ENCODE measurements at regions not wholly inside any gene's neighbourhood (a gene's known extent, or its start where the extent isn't known, plus 50 kb on each side); places are given as distances from the start of the nearest gene placed in this dataset.

DNA sequence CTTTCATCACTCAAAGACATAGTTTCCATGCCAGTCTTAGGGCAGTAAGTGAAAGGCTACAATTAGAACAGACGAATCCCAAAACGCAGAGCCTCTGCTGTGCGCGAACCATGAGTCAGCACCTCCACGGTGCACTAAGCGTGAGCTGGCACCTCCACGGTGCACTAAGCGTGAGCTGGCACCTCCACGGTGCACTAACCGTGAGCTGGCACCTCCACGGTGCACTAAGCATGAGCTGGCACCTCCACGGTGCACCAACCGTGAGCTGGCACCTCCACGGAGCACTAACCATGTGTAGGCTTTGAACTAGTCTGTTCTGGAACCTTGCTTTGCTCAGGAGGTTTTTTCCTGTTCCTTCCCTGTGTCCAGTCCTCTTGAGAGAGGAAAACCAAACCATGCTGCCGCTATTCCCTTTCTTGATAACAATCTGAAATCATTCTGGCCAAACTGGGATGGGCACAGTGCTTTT, 120.6 kb downstream of the IRS2 start:
- intact Hi-C loops (cut with DNase I) = no loop called here
- no peak for DNase-seq
- Histone ChIP-seq H3K4me3 (no peak overlapping the region), H3K9me3 (no peaks in the 10 kb centered on the region), H3K27me3 (no peaks in the 10 kb centered on the region), H3K36me3 (replicated peaks in 1 of 2; ENCODE audit: insufficient read depth in 1 of 2, low read depth in 2 of 2) (no peaks in the 10 kb centered on the region), H3K27ac (no peak overlapping the region), H3K4me1 (peaks cover 4% of the 10 kb centered on the region)
- ATAC-seq = no peak
- no peak for TF ChIP-seq POLR2A (IDR thresholded peaks at IDR 0.05)
- TF ChIP-seq, protein P1, sequence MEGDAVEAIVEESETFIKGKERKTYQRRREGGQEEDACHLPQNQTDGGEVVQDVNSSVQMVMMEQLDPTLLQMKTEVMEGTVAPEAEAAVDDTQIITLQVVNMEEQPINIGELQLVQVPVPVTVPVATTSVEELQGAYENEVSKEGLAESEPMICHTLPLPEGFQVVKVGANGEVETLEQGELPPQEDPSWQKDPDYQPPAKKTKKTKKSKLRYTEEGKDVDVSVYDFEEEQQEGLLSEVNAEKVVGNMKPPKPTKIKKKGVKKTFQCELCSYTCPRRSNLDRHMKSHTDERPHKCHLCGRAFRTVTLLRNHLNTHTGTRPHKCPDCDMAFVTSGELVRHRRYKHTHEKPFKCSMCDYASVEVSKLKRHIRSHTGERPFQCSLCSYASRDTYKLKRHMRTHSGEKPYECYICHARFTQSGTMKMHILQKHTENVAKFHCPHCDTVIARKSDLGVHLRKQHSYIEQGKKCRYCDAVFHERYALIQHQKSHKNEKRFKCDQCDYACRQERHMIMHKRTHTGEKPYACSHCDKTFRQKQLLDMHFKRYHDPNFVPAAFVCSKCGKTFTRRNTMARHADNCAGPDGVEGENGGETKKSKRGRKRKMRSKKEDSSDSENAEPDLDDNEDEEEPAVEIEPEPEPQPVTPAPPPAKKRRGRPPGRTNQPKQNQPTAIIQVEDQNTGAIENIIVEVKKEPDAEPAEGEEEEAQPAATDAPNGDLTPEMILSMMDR (IDR thresholded peaks at IDR 0.05) = no peak
- WGBS, 2 donors = 74 to 75% methylated on average over 13 to 15 of the region's 15 CpGs

DNA sequence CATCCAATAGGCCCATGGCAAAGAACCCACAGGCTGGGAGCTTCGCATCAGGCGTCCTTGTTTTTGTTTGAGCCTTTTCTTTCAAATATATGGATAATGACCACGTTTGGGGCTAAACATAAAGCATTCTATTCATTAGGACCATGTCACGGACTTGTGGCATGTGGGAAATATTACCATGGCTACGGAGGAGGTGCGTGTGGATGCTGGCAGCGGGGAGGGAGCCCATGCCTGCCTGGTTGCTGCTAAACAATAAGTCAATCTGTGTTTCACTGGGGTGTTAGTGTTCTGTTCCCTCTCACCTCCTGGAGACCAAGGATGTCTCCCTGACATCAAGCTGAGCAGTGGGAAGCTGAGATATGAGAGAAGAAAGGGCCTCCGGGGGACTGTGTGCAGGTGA, 121.1 kb downstream of the IRS2 start:
- Histone ChIP-seq H3K36me3 (replicated peaks in 1 of 2; ENCODE audit: insufficient read depth in 1 of 2, low read depth in 2 of 2) (no peaks in the 10 kb centered on the region), H3K27me3 (no peaks in the 10 kb centered on the region), H3K27ac (no peak overlapping the region), H3K4me3 (no peak overlapping the region), H3K9me3 (no peaks in the 10 kb centered on the region), H3K4me1 (peaks cover 4% of the 10 kb centered on the region)
- TF ChIP-seq POLR2A (IDR thresholded peaks at IDR 0.05) = no peak
- TF ChIP-seq, protein P1 (IDR thresholded peaks at IDR 0.05) = no peak
- ATAC-seq (no peak), DNase-seq (no peak)
- 70 to 74% methylated on average over 8 of the region's 8 CpGs for WGBS, 2 donors
- intact Hi-C loops (cut with DNase I) = no loop called here

DNA sequence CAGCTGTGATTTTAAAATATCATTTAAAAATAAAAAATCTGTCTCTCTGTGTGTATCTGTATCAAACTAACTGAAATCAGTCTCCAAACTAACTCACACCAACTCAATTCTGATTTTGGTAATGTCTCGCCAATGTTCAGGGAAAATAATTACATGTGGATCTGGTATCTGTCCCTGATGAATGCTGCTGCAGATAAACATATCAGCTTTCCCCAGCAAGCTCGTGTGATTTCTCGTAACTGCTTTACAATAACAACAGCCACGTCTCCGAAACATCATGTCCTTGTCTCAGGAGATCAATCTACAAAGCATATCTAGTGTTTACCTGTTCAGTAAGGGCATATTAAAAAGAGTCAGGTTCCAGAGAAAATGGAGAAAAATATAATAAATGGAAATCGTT, 129.0 kb downstream of the IRS2 start:
- ATAC-seq (no peak), DNase-seq (no peak)
- Histone ChIP-seq H3K27ac (no peak overlapping the region), H3K4me3 (no peak overlapping the region), H3K9me3 (no peaks in the 10 kb centered on the region), H3K36me3 (replicated peaks in 1 of 2; ENCODE audit: insufficient read depth in 1 of 2, low read depth in 2 of 2) (no peaks in the 10 kb centered on the region), H3K4me1 (no peaks in the 10 kb centered on the region), H3K27me3 (no peaks in the 10 kb centered on the region)
- WGBS, 2 donors = 35 to 47% methylated on average over 6 of the region's 6 CpGs
- TF ChIP-seq, protein P1 (IDR thresholded peaks at IDR 0.05) = no peak
- TF ChIP-seq POLR2A (IDR thresholded peaks at IDR 0.05) = no peak
- intact Hi-C loops (cut with DNase I) = no loop called here

DNA sequence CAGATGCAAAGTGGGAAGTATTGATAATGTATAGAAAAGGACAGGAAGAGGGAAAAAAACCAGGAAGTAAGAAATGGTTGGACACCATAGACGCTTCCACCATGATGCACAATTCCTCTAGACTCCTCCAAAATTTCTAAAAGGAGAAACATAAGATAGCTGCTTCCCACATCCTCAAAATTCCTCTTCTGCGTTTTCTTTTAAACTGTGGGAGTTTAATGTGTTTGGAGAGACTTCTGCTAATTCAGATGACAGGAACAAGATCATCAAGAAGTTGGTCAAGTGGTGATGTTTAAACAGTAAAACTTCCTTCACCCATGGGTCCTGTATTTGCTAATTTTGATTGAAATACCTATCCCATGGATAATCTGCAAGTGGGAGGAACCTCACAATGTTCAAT, 130.2 kb downstream of the IRS2 start:
- intact Hi-C loops (cut with DNase I) = no loop called here

DNA sequence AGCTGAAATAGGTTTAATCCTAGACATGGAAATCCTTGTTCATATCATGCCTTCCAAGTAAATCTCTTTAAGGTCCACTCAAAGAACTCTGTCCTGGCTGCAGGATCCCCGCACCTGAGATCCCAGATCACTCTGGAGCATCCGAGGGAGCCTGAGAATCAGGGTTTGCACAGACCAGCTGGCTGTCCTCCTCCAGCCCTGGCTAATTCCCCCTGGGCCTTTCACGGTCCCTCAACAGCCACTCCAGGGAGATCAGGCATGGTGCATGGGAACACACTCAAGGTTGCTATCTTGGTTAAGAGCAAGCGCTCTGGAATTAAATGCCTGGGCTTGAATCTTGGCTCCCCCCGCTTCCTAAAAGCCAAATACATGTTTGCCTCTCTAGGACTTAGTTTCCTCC, 130.8 kb downstream of the IRS2 start:
- no peak for ATAC-seq
- Histone ChIP-seq H3K36me3 (replicated peaks in 1 of 2; ENCODE audit: insufficient read depth in 1 of 2, low read depth in 2 of 2) (no peaks in the 10 kb centered on the region), H3K9me3 (no peaks in the 10 kb centered on the region), H3K27me3 (no peaks in the 10 kb centered on the region), H3K4me3 (no peak overlapping the region), H3K4me1 (no peaks in the 10 kb centered on the region), H3K27ac (peak overlapping the region in 2 of 4 donors; percentile 29 to 43)
- TF ChIP-seq, protein P1 (IDR thresholded peaks at IDR 0.05) = no peak
- TF ChIP-seq POLR2A (IDR thresholded peaks at IDR 0.05) = no peak
- DNase-seq = no peak
- intact Hi-C loops (cut with DNase I) = no loop called here
- 55 to 72% methylated on average over 5 of the region's 5 CpGs for WGBS, 2 donors

More for the DNA sequence above, 130.2 kb downstream of the IRS2 start:
- TF ChIP-seq, protein P1 (IDR thresholded peaks at IDR 0.05) = no peak
- TF ChIP-seq POLR2A (IDR thresholded peaks at IDR 0.05) = no peak
- Histone ChIP-seq H3K36me3 (replicated peaks in 1 of 2; ENCODE audit: insufficient read depth in 1 of 2, low read depth in 2 of 2) (no peaks in the 10 kb centered on the region), H3K4me1 (no peaks in the 10 kb centered on the region), H3K9me3 (no peaks in the 10 kb centered on the region), H3K4me3 (no peak overlapping the region), H3K27me3 (no peaks in the 10 kb centered on the region), H3K27ac (peak overlapping the region in 1 of 4 donors; percentile 43)
- DNase-seq (no peak), ATAC-seq (no peak)
- 50 to 55% methylated on average over 2 of the region's 2 CpGs for WGBS, 2 donors
